Thoracic aorta (tissue), 2 donors: ENCODE measurements at regions not wholly inside any gene's neighbourhood (a gene's known extent, or its start where the extent isn't known, plus 50 kb on each side); places are given as distances from the start of the nearest gene placed in this dataset.

ENCODE experiments used
- ATAC-seq: fragments of 150-250 bp; one replicate; pipeline ENCODE4 v1.8.0; 2017; ENCODE audit warnings: low read depth; ENCODE audit not compliant: insufficient number of reproducible peaks, low FRiP score
- DNase-seq: peaks from one replicate; pipeline ENCODE4 v3.0.0-alpha.2; 2020; ENCODE audit warnings: low spot score
- H3K27ac ChIP-seq, 2 donors: fragments of 200-600 bp; sonication (generic); 1 replicate in 1 of 2; 2 replicates in 1 of 2; pipeline ENCODE4 v1.5.1; 2016; ENCODE audit warnings: mild to moderate bottlenecking in 2 of 2, moderate library complexity in 2 of 2
- H3K27me3 ChIP-seq: fragments of 200-600 bp; sonication (generic); replicated peaks from 2 replicates; pipeline ENCODE4 v1.6.0; 2016; ENCODE audit warnings: mild to moderate bottlenecking; ENCODE audit not compliant: insufficient read depth
- H3K36me3 ChIP-seq: fragments of 200-600 bp; sonication (generic); one replicate; pipeline ENCODE4 v1.5.1; 2016
- H3K4me1 ChIP-seq, 2 donors: fragments of 200-600 bp; sonication (generic); 1 replicate in 1 of 2; 2 replicates in 1 of 2; pipeline versions ENCODE4 v1.5.1 to v1.6.0; 2016; ENCODE audit warnings: low read depth in 2 of 2, mild to moderate bottlenecking in 1 of 2; ENCODE audit not compliant: control insufficient read depth in 1 of 2
- H3K4me3 ChIP-seq: fragments of 200-600 bp; sonication (generic); 2 replicates; pipeline ENCODE4 v1.5.1; 2016; ENCODE audit warnings: mild to moderate bottlenecking
- H3K9me3 ChIP-seq: fragments of 200-600 bp; sonication (generic); 2 replicates; pipeline ENCODE4 v1.5.1; 2016
- CTCF ChIP-seq: fragments of 200-600 bp; sonication (generic); IDR thresholded peaks from one replicate; pipeline ENCODE4 v1.5.1; 2019; ENCODE audit warnings: antibody characterized with exemption

GRCh38 chr12:66859751-66860440 is 181.0 kb upstream of the GRIP1 start:
- Histone ChIP-seq H3K4me1 (no peaks in the 10 kb centered on the region), H3K36me3 (no peaks in the 10 kb centered on the region), H3K4me3 (no peak overlapping the region), H3K9me3 (no peaks in the 10 kb centered on the region), H3K27ac (no peak overlapping the region), H3K27me3 (no peaks in the 10 kb centered on the region)
- no peak for DNase-seq
- TF ChIP-seq CTCF: no peak
- ATAC-seq: no peak

GRCh38 chr12:66860752-66861750 is 182.2 kb upstream of the GRIP1 start:
- Histone ChIP-seq H3K4me3 (no peak overlapping the region), H3K27ac (no peak overlapping the region), H3K9me3 (no peaks in the 10 kb centered on the region), H3K36me3 (no peaks in the 10 kb centered on the region), H3K4me1 (no peaks in the 10 kb centered on the region), H3K27me3 (no peaks in the 10 kb centered on the region)
- TF ChIP-seq CTCF: peak; percentile 64
- DNase-seq (no peak), ATAC-seq (no peak)

GRCh38 chr12:66862356-66862985 is 183.6 kb upstream of the GRIP1 start:
- H3K27me3 ChIP-seq: no peaks in the 10 kb centered on the region
- no peak for ATAC-seq
- no peaks in the 10 kb centered on the region for H3K36me3 ChIP-seq
- no peaks in the 10 kb centered on the region for H3K9me3 ChIP-seq
- no peak overlapping the region for H3K27ac ChIP-seq
- no peak for DNase-seq
- H3K4me3 ChIP-seq: no peak overlapping the region
- H3K4me1 ChIP-seq: no peaks in the 10 kb centered on the region
- TF ChIP-seq CTCF: no peak

GRCh38 chr12:66863276-66863675 is 184.4 kb upstream of the GRIP1 start:
- ATAC-seq: no peak
- H3K9me3 ChIP-seq: no peaks in the 10 kb centered on the region

More at GRCh38 chr12:66863276-66863675, 184.4 kb upstream of the GRIP1 start:
- no peak for TF ChIP-seq CTCF
- no peak overlapping the region for H3K27ac ChIP-seq
- H3K36me3 ChIP-seq: no peaks in the 10 kb centered on the region
- no peaks in the 10 kb centered on the region for H3K27me3 ChIP-seq
- no peak overlapping the region for H3K4me3 ChIP-seq
- no peaks in the 10 kb centered on the region for H3K4me1 ChIP-seq
- DNase-seq: no peak
